ENCODE measurements at regions not wholly inside any gene's neighbourhood (a gene's known extent, or its start where the extent isn't known, plus 50 kb on each side); places are given as distances from the start of the nearest gene placed in this dataset.

- DNase-seq (ENCODE audit: extremely low spot score, unreplicated experiment): no peak
- H3K4me3 Mint-ChIP-seq: no peak overlapping the region
- no peak overlapping the region for H3K27ac Mint-ChIP-seq
- no peaks in the 10 kb centered on the region for H3K36me3 Mint-ChIP-seq
- H3K9me3 Mint-ChIP-seq: peaks cover 13% of the 10 kb centered on the region
- no peak for TF ChIP-seq CTCF (conservative IDR thresholded peaks at IDR 0.05)
- H3K4me1 Mint-ChIP-seq (ENCODE audit: unreplicated experiment): peaks cover 16% of the 10 kb centered on the region
- peaks cover 11% of the 10 kb centered on the region for H3K27me3 Mint-ChIP-seq
Measured at GRCh38 chr18:45509535-45509934, 105.7 kb upstream of the SLC14A2 start.

GRCh38 chr18:45510656-45511055 lies 104.6 kb upstream of the SLC14A2 start:
- TF ChIP-seq CTCF (conservative IDR thresholded peaks at IDR 0.05): no peak
- Mint-ChIP-seq H3K27ac (no peak overlapping the region), H3K36me3 (no peaks in the 10 kb centered on the region), H3K4me1 (ENCODE audit: unreplicated experiment) (peaks cover 23% of the 10 kb centered on the region), H3K4me3 (no peak overlapping the region), H3K27me3 (peaks cover 11% of the 10 kb centered on the region), H3K9me3 (peaks cover 18% of the 10 kb centered on the region)
- no peak for DNase-seq (ENCODE audit: extremely low spot score, unreplicated experiment)

GRCh38 chr18:45512363-45512953 lies 102.8 kb upstream of the SLC14A2 start:
- H3K4me1 Mint-ChIP-seq (ENCODE audit: unreplicated experiment): peaks cover 34% of the 10 kb centered on the region
- H3K27me3 Mint-ChIP-seq: peaks cover 19% of the 10 kb centered on the region
- TF ChIP-seq CTCF (conservative IDR thresholded peaks at IDR 0.05): no peak
- H3K9me3 Mint-ChIP-seq: peaks cover 15% of the 10 kb centered on the region
- H3K36me3 Mint-ChIP-seq: no peaks in the 10 kb centered on the region
- H3K27ac Mint-ChIP-seq: no peak overlapping the region
- H3K4me3 Mint-ChIP-seq: no peak overlapping the region
- no peak for DNase-seq (ENCODE audit: extremely low spot score, unreplicated experiment)

- Mint-ChIP-seq H3K4me1 (ENCODE audit: unreplicated experiment) (peaks cover 44% of the 10 kb centered on the region), H3K27me3 (peaks cover 12% of the 10 kb centered on the region), H3K9me3 (peaks cover 5% of the 10 kb centered on the region), H3K36me3 (no peaks in the 10 kb centered on the region), H3K27ac (no peak overlapping the region), H3K4me3 (no peak overlapping the region)
- TF ChIP-seq CTCF (conservative IDR thresholded peaks at IDR 0.05): no peak
- DNase-seq (ENCODE audit: extremely low spot score, unreplicated experiment): no peak
Measured at GRCh38 chr18:45517181-45517741, 98.0 kb upstream of the SLC14A2 start.

GRCh38 chr18:45518311-45519155 lies 96.7 kb upstream of the SLC14A2 start:
- Mint-ChIP-seq H3K4me3 (no peak overlapping the region), H3K27me3 (peaks cover 12% of the 10 kb centered on the region), H3K4me1 (ENCODE audit: unreplicated experiment) (peaks cover 40% of the 10 kb centered on the region), H3K36me3 (no peaks in the 10 kb centered on the region), H3K27ac (no peak overlapping the region), H3K9me3 (peaks cover 5% of the 10 kb centered on the region)
- no peak for TF ChIP-seq CTCF (conservative IDR thresholded peaks at IDR 0.05)
- no peak for DNase-seq (ENCODE audit: extremely low spot score, unreplicated experiment)
